DMS153 (cell line): ENCODE measurements at regions not wholly inside any gene's neighbourhood (a gene's known extent, or its start where the extent isn't known, plus 50 kb on each side); places are given as distances from the start of the nearest gene placed in this dataset.

ENCODE experiments used
- DNase-seq: peaks from one replicate; lab custom pipeline; 2025; lab: John Stamatoyannopoulos, UW

DNA sequence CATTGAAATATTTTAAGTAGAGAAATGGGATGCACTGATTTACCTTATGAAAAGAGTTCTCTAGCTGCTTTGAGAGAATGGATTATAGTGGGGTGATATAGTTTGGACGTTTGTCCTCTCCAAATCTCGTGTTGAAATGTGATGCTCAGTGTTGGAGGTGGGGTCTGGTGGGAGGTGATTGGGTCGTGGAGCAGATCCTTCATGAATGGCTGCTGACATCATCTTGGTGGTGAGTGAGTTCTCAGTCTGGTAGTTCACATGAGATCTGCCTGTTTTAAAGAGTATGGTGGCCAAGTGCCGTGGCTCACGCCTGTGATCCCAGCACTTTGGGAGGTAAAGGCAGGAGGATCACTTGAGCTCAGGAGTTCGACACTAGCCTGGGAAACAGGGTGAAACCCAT is 58.7 kb upstream of the SH3RF3 start:
- DNase-seq = no peak

DNA sequence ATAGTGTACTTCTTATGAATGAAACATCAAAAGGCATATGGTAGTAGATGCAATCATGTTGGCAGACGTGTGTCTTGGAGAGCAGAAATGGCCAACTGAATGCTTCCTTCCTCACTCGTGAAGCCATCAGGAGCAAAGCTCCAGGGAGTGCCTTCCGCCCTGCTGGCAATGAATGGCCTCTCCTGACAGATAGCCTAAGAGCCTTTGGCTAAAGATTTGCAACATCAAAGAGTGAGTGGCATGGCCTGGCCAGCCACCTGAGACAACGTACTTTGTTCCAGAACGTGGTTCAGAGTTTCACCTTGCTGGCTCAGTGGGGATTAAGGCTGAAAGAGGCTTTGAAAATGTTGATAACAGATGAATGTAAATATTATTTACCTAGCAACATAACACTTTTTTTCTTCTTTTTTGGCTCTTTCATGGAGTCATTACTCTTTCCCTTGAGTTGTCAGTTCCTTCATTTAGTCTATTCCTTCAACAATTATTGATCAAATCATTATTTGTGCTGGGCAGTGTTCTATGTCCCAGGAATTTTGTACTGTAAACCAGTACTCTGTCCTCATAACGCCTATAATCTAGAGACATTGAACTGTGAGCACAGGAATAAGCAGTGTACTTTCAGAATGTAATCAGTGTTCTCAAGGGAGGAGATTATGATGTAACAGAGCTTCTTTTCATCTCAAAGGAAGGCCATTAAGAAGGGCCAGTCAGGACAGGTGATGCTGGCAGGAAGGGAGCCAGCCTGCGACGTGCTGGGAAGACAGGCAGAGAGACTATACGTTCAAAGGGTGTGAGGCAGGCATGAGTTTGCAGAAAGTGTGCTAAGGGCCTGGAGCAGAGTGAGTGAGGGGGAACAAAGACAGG is 59.4 kb upstream of the SH3RF3 start:
- DNase-seq = no peak

DNA sequence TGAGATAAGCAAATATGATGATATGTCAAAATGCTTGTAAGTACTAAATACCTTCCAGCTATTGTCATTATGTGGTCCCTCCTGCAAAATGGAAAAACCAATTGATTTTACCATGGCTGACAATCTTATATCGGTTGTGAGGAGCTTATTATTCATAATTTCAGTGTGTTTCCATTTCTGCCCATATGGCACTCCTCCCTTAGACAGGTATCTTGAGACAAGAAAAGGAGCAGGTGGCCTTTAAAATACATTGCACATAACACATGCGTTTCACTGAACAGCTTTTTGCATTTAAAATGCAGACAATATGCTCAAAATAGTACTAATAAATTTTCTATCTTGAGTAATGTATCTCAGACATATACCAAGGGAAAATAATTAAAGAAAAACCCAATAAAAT is 60.2 kb upstream of the SH3RF3 start:
- no peak for DNase-seq

DNA sequence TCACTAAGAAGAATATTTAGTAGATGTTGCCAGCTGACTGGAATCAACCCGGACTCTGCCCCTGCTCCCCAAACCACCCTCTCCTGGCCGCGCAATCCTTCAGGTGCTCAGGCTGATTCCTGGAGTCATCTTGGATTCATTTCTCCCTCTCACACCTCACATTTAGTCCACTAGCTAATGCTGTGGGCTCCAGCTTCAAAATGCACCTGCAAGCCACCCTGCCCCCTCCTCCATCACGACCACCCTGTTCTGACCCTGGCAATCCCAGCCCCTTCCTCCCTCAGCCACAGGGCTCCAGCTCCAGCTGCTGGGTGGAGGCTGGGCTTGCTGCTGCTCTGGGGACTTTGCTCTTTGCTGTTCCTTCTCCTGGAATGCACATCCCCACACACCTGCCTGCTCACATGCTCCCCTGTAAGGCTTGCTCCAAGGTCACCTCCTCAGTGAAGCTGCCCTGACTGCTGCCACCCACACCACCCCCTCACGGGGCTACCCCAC is 61.3 kb upstream of the SH3RF3 start:
- no peak for DNase-seq

DNA sequence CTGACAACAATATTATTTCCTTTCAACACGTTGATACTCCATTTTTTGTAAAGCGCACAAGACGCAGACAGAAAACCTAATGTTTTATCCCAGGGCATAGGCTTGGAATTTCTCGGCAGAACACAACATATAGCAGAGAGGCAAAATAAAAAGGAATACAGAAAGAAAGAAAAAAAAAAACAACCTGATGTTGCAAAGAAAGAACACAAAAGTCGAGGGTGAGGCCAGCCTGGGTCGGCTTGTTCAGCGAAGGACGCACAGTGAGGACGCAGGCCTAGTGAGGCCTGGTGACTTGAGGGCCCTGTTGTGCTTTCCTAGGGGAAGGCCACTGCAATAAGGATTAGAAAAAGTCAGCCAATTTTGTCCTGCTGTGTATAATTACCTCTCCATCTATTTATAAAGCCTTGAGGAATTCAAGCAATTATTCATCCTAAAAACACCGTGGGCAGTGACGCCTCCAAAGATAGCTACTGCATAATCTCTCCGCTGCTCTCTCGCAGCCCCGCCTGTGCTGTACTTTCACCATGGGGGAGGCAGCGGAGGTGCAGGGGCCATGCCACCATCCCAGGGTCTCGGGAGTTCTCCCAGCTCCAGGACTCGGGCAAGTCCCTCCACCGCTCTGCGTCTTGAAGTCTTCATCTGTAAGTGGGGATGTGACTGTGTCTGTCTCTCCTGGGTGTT is 61.9 kb upstream of the SH3RF3 start:
- DNase-seq = no peak

DNA sequence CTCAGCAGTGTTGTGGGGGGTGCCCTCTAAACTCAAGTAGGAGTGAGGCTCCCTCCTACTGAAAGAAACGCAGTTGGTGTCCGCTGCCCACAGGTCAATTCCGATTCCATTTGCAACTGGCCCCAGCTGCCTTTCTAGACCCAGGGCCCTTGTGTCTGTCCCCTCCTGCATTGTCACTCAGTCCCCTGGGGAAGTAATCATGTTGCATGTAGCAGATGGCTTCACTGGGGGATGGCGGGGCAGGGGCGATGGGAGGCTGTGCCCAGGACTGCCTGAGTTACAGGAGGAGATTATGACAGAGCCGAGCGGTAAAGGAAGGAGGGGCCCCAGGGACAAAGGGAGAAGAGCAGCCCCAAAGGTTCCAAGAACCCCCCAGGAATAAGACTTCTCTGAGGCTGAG is 62.5 kb upstream of the SH3RF3 start:
- no peak for DNase-seq

DNA sequence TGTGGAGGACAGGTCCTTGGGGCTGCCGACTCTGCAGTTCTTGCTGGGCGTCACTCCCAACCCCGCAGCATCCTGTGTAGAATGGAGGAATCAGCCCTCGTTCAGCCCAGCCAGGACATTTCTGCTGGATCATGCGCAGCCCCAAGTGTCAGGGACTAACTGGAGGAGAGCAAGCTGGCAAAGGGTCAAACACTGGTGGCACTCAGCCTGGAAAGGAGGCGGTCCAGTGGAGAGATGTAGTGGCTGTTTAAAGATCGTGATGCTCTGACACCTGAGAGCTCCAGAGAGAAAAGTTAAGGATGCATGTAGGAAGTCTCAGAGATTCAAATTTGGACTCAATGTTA is 63.6 kb upstream of the SH3RF3 start:
- DNase-seq = no peak

DNA sequence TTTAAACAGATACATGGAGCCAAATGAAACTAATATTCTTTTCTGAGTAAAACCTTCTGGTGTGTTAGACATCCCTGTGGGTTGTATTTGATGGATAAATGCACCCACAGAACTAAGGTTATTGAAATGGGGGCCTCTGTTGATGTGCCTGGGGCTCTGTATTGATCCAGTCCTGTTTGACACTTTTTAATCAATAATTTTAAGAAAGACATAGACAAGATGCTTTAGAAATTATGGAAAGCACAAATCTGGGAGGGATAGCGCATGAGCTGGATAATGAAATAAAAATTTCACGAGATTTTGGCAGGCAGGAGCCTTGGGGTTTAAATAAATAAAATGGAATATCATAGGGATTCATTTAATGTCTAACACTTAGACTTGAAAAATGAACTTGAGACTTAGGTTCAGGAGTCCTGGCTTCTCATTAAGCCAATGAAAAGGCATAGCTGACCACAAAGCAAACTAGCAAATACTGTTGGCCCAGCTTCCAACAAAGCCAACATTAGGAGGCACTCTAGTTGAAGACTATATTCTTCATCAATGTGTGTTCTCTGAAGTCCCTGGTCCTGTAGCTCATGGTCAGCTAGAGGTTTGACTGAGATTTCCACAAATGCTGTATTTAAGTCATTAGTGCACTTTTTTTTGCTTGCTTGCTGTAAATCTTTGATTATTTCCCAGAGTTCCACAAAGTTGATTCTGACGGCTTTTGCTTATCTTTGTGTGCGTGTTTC is 64.2 kb upstream of the SH3RF3 start:
- DNase-seq = no peak

DNA sequence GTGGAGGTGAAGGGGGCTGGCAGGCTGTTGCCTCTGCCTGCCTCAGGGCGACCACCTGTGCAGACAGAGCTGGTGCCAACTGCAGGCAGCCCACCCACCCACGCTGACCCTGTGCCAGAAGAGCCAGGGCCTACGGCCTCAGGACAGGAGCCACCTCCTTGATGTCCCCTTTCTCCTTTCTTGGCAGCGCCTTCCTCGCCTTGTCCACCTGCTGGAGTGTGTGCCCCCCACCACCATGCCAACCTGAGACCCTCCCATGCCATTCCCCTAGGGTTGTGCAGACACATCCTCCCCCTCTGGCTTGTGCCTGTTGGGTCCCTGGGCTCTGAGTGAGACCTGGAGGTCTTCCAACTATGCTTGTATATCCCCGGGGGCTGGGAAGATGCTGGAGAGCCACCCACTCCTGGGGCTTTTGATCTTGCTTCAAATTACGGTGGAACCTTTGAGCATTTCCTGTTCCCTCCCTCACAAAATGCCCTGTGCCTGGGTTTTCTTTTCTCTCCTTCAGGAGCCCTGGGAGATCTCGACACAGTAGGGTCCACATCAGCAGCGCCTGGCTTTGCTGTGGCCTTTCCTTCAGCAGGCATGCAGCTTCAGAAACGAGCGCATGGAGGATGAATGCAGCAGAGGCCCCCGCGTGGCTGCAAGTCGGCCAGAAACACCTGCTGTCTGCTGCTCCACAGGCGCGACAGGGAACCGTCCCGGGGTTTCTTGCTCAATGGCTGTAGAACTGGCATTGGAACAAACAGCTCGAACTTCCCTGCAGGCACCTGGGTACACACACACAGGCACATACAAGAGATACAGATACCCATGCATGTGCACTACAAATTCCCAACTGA is 65.9 kb upstream of the SH3RF3 start:
- DNase-seq = peak; percentile 24

DNA sequence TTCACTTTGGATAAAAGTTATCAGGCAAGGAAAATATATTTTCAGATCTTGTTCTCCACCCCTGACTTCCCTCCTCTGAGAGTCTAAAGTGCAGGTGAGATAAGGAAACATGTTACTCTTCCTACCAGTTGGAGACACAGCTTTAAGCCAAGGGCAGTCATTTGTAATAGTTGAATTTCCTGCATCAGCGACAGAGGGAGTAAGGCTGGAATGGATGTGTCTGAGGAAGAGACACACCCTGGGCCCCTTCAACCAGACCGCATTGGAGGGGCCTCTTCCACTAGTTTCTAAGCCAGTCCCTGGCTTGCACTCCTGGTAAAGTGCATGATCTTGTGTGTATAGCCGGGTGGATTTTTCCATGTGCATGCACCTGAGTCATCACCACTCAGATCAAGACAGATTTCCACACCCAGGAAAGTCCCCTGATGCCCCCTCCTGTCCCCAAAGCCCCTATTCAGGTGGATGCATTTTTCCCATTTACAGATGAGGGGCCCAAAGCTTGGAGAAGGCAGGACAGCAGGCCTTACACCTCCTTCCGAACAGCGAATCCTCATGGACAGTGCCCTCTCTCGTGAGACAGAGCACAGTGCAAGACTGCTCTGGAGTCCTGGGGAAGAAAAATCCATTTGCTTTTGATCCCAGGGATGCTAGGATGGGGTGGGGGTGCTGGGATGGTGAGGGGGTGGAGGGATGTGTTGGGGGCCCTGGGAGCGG is 66.7 kb upstream of the SH3RF3 start:
- DNase-seq = no peak

DNA sequence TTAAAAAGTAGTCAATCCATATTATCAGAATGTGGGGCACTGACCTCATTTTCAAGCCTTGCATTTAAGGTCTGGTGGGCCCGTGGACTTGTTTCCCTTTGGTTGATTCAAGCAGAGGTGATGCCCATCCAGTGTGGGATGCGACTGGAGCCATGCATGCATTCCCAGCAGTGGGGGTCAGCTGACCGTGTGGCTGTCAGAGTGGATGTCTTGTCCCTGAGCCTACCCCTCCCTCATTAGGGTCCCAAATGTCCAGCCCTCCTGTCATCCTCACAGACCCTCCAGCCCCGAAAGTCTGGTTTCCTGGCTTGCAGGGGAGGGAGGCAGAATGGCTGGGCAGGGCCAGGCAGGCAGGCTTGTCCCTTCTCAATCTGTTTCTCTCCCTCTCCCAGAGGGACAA is 67.3 kb upstream of the SH3RF3 start:
- no peak for DNase-seq

DNA sequence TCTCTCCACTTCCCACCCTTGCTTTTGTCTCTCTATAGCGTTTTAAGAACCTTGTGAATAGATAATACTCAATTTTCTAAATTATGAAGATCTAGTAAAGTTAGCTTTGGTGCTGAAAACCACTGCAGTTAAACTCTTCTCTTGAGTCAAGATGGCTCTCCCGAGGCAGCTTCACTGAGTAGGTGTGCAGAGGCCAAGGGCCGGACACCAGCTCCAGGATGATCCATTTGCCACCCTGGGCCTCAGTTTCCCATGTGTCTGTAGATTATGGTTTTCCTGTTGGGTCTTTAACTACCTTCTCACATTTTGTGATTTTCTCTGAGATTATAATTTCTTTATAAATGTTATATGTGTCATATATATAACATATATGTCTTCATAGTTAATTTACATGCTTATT is 68.5 kb upstream of the SH3RF3 start:
- DNase-seq = no peak

DNA sequence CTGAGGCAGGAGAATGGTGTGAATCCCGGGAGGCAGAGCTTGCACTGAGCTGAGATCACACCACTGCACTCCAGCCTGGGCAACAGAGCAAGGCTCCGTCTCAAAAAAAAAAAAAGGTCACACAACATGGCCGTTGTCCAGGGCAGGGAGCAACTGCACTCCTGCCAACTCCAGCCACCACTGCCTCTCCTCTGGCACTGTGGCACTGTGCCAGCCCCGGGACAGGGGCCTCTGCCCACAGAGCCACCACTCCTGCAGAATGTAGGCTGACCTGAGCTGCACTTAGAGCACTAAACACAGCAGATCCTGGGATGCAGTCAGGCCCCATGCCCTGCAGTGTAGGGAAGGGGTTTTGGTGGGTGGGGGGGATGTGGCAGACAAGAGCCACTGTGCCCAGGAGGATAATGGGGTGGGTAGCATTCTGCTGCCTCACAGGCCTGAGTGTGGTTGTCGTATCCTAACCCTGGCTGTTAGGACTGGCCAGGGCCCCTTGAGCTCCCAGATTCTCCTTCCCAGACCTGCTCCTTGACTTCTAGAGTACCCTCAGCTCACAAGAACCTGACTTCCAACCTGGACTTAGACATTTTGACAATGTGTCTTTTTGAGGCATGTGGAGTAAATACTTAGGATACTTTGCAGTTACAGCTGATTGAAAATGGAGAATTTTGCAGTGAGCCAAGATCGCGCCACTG is 69.4 kb upstream of the SH3RF3 start:
- no peak for DNase-seq

DNA sequence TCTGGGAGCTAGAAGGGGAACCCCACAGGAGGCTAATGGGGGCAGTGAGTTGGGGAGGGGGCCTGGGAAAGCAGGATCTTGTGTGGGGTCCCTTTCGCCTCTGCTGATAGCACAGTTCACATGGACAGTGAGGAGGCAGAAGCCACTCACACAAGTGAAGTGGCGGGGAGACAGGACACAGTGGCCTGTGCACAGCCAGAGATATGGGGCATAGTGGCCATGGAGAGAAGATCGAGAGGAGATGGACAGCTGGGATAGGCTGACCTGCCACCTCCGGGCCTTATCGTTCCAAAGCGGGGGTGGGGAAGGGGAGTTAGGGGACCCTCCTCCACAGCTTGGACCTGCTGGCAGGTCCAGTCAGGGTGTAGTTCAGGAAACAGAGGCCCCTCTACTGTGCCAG is 69.8 kb upstream of the EDAR start:
- no peak for DNase-seq

DNA sequence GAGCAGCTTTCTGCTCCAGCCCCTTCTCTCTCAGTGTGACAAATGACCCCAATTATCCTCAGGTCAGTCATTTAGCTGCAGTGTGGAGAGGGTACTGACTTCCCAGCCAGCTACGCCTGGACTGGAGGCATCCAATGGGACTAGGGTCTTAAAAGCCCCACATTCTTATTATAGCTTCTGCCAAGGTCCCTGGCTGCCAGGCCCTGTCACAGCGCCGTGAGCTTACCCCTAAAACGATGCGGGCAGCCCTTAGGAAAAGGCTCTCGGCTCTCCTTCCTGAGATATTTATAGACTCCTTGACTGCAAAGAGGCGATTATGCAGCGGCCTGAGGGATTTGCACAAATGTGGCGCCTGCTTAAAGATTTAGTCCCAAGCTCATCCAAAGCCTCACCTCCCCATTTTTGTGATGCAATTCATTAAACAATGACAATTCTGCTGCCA is 69.2 kb upstream of the EDAR start:
- DNase-seq = no peak

DNA sequence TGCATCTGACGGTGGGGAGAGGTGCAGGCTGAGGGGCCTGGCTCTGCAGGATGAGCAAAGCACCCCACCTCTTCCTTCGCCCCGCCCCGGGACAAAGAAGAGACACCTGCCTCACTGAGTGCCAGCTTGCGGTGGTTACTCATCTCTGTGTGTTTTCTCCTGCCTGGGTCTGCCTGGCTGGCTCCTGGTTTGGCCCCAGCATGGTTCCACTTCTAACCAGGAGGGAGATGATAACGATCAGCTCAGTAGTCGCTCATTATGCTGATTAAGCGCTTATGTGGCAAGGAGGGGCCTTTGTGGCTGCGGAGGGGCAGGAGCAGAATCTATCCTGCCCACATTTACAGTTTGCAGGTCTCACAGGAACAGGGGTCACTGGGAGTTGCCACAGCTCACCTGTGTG is 68.7 kb upstream of the EDAR start:
- DNase-seq = no peak

DNA sequence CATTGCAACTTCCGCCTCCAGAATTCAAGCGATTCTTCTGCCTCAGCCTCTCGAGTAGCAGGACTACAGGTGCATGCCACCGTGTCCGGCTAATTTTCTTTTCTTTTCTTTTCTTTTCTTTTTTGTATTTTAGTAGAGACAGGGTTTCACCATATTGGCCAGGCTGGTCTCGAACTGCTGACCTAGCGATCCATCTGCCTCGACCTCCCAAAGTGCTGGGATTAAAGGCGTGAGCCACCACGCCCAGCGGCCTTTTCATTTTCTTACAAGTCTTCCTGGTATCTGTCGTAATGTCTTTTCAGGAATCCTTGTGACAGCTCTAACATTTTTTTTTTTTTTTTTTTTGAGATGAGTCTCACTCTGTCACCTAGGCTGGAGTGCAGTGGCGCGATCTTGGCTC is 66.4 kb upstream of the EDAR start:
- no peak for DNase-seq

DNA sequence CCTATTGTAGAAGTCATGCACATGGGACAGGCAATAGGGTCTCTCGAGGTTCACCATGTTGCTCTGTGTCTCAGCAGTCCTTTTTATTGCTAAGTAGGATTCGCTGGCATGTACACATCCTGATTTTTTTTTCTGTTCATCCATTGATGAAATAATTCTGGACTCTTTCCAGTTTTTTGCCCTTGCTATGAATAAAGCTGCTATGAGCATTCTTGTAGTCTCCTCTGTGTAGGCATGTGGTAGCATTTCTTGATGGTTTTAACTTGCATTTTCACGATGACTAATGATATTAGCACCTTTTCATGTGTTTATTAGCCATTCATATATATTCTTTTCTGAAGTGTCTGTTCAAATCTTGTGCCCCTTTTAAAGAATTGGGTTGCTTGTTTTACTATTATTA is 65.8 kb upstream of the EDAR start:
- DNase-seq = no peak

DNA sequence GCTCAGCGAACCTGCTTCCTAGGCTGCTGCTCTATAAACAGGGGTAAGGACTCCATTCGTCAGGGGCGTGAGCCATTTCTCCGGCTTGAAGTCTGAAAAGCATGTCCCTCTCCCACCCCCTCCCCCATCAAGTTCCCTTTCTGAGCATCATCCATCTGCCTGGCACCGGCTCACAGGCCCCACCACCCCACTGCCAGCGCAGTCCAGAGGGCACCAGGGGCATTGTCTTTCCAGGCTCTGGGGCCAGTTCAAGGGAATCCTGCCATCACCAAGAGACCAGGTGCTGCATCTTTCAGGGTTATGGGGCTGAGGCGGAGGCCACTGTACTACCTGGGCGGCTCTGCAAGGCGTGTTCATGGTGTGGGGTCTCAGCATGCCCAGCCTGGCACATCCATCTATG is 64.7 kb upstream of the EDAR start:
- DNase-seq = no peak

DNA sequence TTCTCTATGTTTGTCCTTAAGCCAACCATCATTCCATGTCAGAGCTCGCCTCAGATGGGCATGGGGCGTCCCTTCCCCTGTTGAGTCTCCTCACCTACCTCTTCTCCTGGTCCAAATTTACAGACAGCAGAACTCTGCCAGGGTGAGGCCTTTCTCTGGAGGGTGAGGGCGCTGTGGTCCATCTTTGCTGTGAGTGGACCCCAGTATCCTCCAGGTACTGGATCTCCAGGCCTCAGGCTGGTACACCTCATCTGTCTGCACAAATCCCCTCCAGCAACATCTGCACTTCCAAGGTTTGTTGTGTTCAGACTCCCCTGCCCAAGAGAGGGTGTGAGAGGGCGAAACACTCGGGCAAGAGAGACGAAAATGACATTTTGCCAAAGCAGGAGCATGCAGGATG is 63.9 kb upstream of the EDAR start:
- no peak for DNase-seq

DNA sequence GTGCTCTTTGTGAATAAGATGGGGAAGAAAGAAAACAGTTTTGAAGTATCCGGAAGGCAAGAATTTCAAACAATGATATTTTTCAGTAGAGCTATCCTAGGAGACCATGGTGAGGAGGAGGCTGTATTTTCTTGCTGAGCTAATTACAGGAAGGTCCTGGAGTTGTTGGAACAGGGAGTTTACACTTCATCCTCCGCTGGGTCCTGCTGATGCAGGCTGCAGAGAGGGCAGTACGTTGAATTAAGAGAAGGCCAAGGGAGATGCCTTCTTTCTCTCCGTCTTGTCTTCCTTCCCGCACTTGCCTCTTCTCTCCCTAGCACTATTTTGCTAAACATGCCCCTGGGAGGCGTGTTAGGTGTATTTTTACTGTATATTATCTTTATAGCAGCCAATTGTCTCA is 60.0 kb upstream of the EDAR start:
- no peak for DNase-seq
